ENCODE measurements at regions not wholly inside any gene's neighbourhood (a gene's known extent, or its start where the extent isn't known, plus 50 kb on each side); places are given as distances from the start of the nearest gene placed in this dataset.

DNA sequence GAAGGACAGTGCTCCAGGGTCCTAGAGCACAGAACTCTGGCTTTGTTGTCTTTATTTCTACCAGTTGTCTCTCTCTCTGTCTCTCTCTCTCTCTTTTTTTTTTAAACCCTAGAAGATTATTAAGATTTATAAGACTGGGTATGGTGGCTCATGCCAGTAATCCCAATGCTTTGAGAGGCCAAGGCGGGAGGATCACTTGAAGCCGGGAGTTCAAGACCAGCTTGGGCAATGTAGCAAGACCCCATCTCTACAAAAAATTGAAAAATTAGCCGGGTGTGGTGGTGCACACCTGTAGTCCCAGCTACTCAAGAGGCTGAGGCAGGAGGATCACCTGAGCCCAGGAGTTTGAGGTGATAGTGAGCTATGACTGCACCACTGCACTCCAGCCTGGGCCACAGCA, 65.0 kb upstream of the ABL1 start:
- TF ChIP-seq, protein P1, sequence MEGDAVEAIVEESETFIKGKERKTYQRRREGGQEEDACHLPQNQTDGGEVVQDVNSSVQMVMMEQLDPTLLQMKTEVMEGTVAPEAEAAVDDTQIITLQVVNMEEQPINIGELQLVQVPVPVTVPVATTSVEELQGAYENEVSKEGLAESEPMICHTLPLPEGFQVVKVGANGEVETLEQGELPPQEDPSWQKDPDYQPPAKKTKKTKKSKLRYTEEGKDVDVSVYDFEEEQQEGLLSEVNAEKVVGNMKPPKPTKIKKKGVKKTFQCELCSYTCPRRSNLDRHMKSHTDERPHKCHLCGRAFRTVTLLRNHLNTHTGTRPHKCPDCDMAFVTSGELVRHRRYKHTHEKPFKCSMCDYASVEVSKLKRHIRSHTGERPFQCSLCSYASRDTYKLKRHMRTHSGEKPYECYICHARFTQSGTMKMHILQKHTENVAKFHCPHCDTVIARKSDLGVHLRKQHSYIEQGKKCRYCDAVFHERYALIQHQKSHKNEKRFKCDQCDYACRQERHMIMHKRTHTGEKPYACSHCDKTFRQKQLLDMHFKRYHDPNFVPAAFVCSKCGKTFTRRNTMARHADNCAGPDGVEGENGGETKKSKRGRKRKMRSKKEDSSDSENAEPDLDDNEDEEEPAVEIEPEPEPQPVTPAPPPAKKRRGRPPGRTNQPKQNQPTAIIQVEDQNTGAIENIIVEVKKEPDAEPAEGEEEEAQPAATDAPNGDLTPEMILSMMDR (IDR thresholded peaks at IDR 0.05; ENCODE audit: low read depth, low read length) = no peak
- Histone ChIP-seq H3K4me3 (ENCODE audit: low read depth, low read length) (no peak overlapping the region), H3K36me3 (no peaks in the 10 kb centered on the region), H3K27ac (no peak overlapping the region), H3K9me3 (ENCODE audit: severe bottlenecking) (peaks cover 2% of the 10 kb centered on the region), H3K27me3 (ENCODE audit: insufficient read depth, low read depth, severe bottlenecking) (no peaks in the 10 kb centered on the region)
- DNase-seq = no peak

DNA sequence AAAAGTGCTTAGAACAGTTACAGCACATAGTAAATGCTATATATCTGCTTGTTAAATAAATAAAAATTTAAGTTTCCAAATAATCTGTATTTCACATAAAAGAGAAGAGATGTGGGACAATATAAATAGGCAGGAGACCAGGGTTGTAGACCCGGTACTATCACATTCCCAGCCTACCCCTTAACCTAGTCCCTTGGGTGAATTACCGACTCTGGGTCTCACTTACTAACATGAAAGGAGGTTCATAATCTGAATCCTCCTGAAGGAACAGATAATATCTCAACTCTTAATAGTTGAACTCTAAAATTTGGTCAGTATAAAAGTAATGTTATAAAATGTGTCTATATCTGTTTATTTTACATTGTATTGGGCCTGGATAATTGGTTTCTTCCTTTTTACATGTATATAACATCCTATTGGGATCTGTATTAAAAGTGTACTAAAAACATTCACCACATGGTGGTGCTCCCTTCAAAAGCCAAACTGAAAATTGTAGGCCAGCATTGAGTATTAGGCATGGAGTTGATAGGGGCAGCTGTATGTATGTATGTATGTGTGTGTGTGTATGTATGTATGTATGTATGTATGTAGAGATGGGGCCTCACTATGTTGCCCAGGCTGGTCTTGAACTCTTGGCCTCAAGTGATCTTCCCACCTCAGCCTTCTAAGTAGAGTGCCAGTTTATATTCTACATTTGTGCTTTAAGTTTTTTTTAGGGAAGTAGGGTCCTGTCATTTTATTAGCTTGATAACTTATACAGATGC, 64.2 kb upstream of the ABL1 start:
- Histone ChIP-seq H3K27ac (no peak overlapping the region), H3K27me3 (ENCODE audit: insufficient read depth, low read depth, severe bottlenecking) (no peaks in the 10 kb centered on the region), H3K9me3 (ENCODE audit: severe bottlenecking) (peaks cover 5% of the 10 kb centered on the region), H3K36me3 (no peaks in the 10 kb centered on the region), H3K4me3 (ENCODE audit: low read depth, low read length) (no peak overlapping the region)
- peak; percentile 35 for DNase-seq
- TF ChIP-seq, protein P1 (IDR thresholded peaks at IDR 0.05; ENCODE audit: low read depth, low read length) = peak; percentile 37

DNA sequence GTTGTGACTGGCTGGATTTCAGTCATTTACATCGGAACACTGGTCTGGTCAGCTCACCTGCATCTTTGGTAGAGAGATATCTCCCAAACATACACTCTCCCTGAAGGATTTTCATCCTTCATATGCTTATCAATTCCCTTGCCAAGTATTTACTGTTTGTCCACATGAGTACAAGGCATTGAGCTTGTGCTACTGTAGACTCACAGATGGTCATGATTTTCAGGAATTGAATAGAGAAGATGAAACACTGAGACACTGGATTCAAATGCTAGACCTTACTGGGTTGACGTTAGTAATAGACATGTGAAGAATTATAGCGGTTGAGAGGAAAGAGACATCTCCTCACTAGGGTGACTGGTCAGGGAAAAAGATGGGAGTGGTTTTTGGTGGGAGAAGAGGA, 62.9 kb upstream of the ABL1 start:
- no peak for DNase-seq

DNA sequence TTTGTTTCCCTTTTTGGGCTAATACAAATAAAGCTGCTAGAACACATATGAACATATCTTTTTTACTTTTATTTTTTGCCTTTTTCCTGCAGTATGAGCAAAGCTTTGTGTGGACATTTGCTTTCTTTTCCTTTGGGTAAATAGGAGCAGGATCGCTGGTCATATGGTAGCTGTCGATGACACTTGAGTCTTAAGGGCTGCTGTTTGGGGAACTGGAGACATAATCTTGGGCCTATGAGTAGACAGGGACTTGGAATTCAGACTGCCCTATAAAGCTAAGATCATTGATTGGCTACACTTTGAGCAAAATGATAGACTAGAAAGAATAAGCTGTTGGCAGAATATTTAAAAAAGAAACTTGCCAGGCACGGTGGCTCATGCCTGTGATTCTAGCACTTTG, 60.9 kb upstream of the ABL1 start:
- TF ChIP-seq, protein P1 (IDR thresholded peaks at IDR 0.05; ENCODE audit: low read depth, low read length) = no peak
- Histone ChIP-seq H3K4me3 (ENCODE audit: low read depth, low read length) (no peak overlapping the region), H3K27ac (no peak overlapping the region), H3K9me3 (ENCODE audit: severe bottlenecking) (peaks cover 5% of the 10 kb centered on the region), H3K27me3 (ENCODE audit: insufficient read depth, low read depth, severe bottlenecking) (no peaks in the 10 kb centered on the region), H3K36me3 (no peaks in the 10 kb centered on the region)
- no peak for DNase-seq

More for the DNA sequence above, 62.9 kb upstream of the ABL1 start:
- Histone ChIP-seq H3K4me3 (ENCODE audit: low read depth, low read length) (no peak overlapping the region), H3K9me3 (ENCODE audit: severe bottlenecking) (peaks cover 5% of the 10 kb centered on the region), H3K36me3 (no peaks in the 10 kb centered on the region), H3K27me3 (ENCODE audit: insufficient read depth, low read depth, severe bottlenecking) (no peaks in the 10 kb centered on the region), H3K27ac (no peak overlapping the region)
- TF ChIP-seq, protein P1 (IDR thresholded peaks at IDR 0.05; ENCODE audit: low read depth, low read length) = no peak

DNA sequence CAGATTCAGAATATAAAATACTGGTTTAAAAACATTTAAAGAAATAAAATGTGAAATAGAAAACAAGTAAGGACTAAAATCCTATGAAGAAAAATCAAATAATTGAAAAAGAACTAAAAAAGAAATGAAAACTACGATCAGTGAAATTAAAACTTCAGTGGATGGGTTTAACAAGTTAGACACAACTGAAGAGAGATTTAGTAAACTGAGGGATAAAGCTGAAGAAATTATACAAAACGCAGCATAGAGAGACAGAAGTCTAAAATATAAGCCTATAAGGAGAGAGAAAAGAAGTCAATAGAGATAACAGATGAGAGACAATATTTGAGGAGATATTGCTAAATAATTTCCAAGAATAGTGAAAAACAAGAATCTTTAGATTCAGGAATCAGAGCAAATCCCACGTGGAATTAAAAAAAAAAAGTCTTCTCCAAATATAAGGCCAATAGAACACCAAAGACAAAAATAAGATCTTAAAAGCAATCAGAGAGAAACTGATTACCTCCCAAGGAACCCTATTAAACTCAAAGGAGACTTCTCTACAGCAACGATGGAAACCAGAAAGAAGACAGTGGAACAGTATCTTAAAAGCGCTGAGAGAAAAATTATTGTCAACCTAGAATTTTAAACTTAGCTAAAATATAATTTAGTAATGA, 59.6 kb upstream of the ABL1 start:
- H3K27ac ChIP-seq = no peak overlapping the region
- TF ChIP-seq, protein P1 (IDR thresholded peaks at IDR 0.05; ENCODE audit: low read depth, low read length) = no peak

More for the DNA sequence above, 59.6 kb upstream of the ABL1 start:
- Histone ChIP-seq H3K9me3 (ENCODE audit: severe bottlenecking) (peaks cover 5% of the 10 kb centered on the region), H3K36me3 (no peaks in the 10 kb centered on the region), H3K4me3 (ENCODE audit: low read depth, low read length) (no peak overlapping the region), H3K27me3 (ENCODE audit: insufficient read depth, low read depth, severe bottlenecking) (no peaks in the 10 kb centered on the region)
- no peak for DNase-seq
